ENCODE measurements at regions not wholly inside any gene's neighbourhood (a gene's known extent, or its start where the extent isn't known, plus 50 kb on each side); places are given as distances from the start of the nearest gene placed in this dataset.
"Not testable (repeated sequence)": the region's sequence is repeated elsewhere in the genome, so short reads cannot be mapped to it uniquely, and the experiment has no call there.

GRCh38 chr5:96187309-96188027 lies 225.8 kb upstream of the ELL2 start:
- POLR2A ChIA-PET: no interaction called here
- DNase-seq (no peak), ATAC-seq (ENCODE audit: poor library complexity) (no peak)
- H3K4me3 ChIP-seq (ENCODE audit: low read length): no peak overlapping the region
- H3K9me3 Mint-ChIP-seq: peaks cover 9% of the 10 kb centered on the region
- no peaks in the 10 kb centered on the region for H3K36me3 ChIP-seq (ENCODE audit: insufficient read depth, low read length)
- no peak overlapping the region for H3K27ac Mint-ChIP-seq
- no peaks in the 10 kb centered on the region for H3K4me1 Mint-ChIP-seq (ENCODE audit: low read depth)
- CTCF ChIA-PET: no interaction called here
- no peak overlapping the region for H3K4me3 Mint-ChIP-seq
- intact Hi-C loops (cut with DNase I, micrococcal nuclease): no loop called here
- no peaks in the 10 kb centered on the region for H3K9me3 ChIP-seq (ENCODE audit: control insufficient read depth in 1 of 2, insufficient read depth in 1 of 2, low read length in 2 of 2)
- no peaks in the 10 kb centered on the region for H3K4me1 ChIP-seq (ENCODE audit: insufficient read depth, low read length)
- H3K27ac ChIP-seq (ENCODE audit: low read depth in 1 of 2, low read length in 2 of 2): no peak overlapping the region
- TF ChIP-seq CTCF (IDR thresholded peaks at IDR 0.05): no peak
- no peaks in the 10 kb centered on the region for H3K36me3 Mint-ChIP-seq (ENCODE audit: low read depth)
- peaks cover 23% of the 10 kb centered on the region for H3K27me3 Mint-ChIP-seq
- peaks cover 0 to 7% of the 10 kb centered on the region in 2 experiments for H3K27me3 ChIP-seq (ENCODE audit: control insufficient read depth in 1 of 2, insufficient read depth in 2 of 2, low read length in 2 of 2)

- POLR2A ChIA-PET; H3K36me3 ChIP-seq (ENCODE audit: insufficient read depth, low read length); H3K9me3 Mint-ChIP-seq; H3K27ac ChIP-seq (ENCODE audit: low read depth in 1 of 2, low read length in 2 of 2); H3K27ac Mint-ChIP-seq; DNase-seq; H3K9me3 ChIP-seq (ENCODE audit: control insufficient read depth in 1 of 2, insufficient read depth in 1 of 2, low read length in 2 of 2); H3K4me3 ChIP-seq (ENCODE audit: low read length); intact Hi-C loops (cut with DNase I, micrococcal nuclease); H3K4me1 Mint-ChIP-seq (ENCODE audit: low read depth); H3K27me3 ChIP-seq (ENCODE audit: control insufficient read depth in 1 of 2, insufficient read depth in 2 of 2, low read length in 2 of 2); CTCF ChIA-PET; H3K36me3 Mint-ChIP-seq (ENCODE audit: low read depth); H3K4me3 Mint-ChIP-seq; ATAC-seq (ENCODE audit: poor library complexity); H3K4me1 ChIP-seq (ENCODE audit: insufficient read depth, low read length): not testable (repeated sequence)
- H3K27me3 Mint-ChIP-seq: peaks cover 12% of the 10 kb centered on the region
Measured at GRCh38 chr5:96184510-96184909, 222.9 kb upstream of the ELL2 start.

GRCh38 chr5:96180684-96181435 lies 219.2 kb upstream of the ELL2 start:
- Histone ChIP-seq H3K9me3 (ENCODE audit: control insufficient read depth in 1 of 2, insufficient read depth in 1 of 2, low read length in 2 of 2) (no peaks in the 10 kb centered on the region), H3K27ac (ENCODE audit: low read depth in 1 of 2, low read length in 2 of 2) (no peak overlapping the region), H3K4me3 (ENCODE audit: low read length) (no peak overlapping the region), H3K36me3 (ENCODE audit: insufficient read depth, low read length) (no peaks in the 10 kb centered on the region), H3K27me3 (ENCODE audit: control insufficient read depth in 1 of 2, insufficient read depth in 2 of 2, low read length in 2 of 2) (no peaks in the 10 kb centered on the region), H3K4me1 (ENCODE audit: insufficient read depth, low read length) (no peaks in the 10 kb centered on the region)
- Mint-ChIP-seq H3K9me3 (peaks cover 4% of the 10 kb centered on the region), H3K4me1 (ENCODE audit: low read depth) (no peaks in the 10 kb centered on the region), H3K4me3 (no peak overlapping the region), H3K27ac (no peak overlapping the region), H3K36me3 (ENCODE audit: low read depth) (no peaks in the 10 kb centered on the region), H3K27me3 (peaks cover 13% of the 10 kb centered on the region)
- intact Hi-C loops (cut with DNase I, micrococcal nuclease): no loop called here
- ATAC-seq (ENCODE audit: poor library complexity) (no peak), DNase-seq (no peak)
- ChIA-PET CTCF (no interaction called here), POLR2A (no interaction called here)
- TF ChIP-seq CTCF (IDR thresholded peaks at IDR 0.05): no peak

Data from CD4-positive, alpha-beta T cell (primary cell).